Naive thymus-derived CD4-positive, alpha-beta T cell (primary cell): ENCODE measurements at regions not wholly inside any gene's neighbourhood (a gene's known extent, or its start where the extent isn't known, plus 50 kb on each side); places are given as distances from the start of the nearest gene placed in this dataset.

ENCODE experiments used
- ATAC-seq: fragments of 150-1000 bp; cut with Tn5 transposase; 2 replicates; pipeline ENCODE4 v1.10.0; 2021; ENCODE audit warnings: mild to moderate bottlenecking, moderate library complexity
- CTCF ChIA-PET: fragments of 350-600 bp; sonication (Branson Sonifier 250); formaldehyde crosslinking; loops from one replicate; lab custom pipeline; 2021; ENCODE audit warnings: antibody characterized with exemption; lab: Charles Lee
- POLR2A ChIA-PET: fragments of 350-600 bp; sonication (Branson Sonifier 250); formaldehyde crosslinking; loops from one replicate; lab custom pipeline; 2021; ENCODE audit warnings: antibody characterized with exemption, inconsistent platforms; lab: Charles Lee
- DNase-seq, 9 donors: peaks; one replicate each; pipeline versions ENCODE4 v3.0.0 to v3.0.0-alpha.2; 2020 to 2022; ENCODE audit warnings: mixed read lengths in 1 of 9
- H3K27ac ChIP-seq: one replicate; pipeline ENCODE4 v1.7.0; 2013; ENCODE audit warnings: mild to moderate bottlenecking, low read depth, low read length, moderate library complexity
- H3K27me3 ChIP-seq, 2 donors: one replicate each; pipeline ENCODE4 v1.7.0; 2013; ENCODE audit warnings: low read length in 2 of 2, mild to moderate bottlenecking in 2 of 2, moderate library complexity in 2 of 2; ENCODE audit not compliant: control insufficient read depth in 2 of 2, insufficient read depth in 2 of 2
- H3K36me3 ChIP-seq, 3 experiments: 1 replicate in 2 of 3; 2 replicates in 1 of 3; pipeline ENCODE4 v1.7.0; 2013; ENCODE audit warnings: low read length in 3 of 3, mild to moderate bottlenecking in 3 of 3, moderate library complexity in 1 of 3; ENCODE audit not compliant: insufficient read depth in 3 of 3, control insufficient read depth in 2 of 3
- H3K4me1 ChIP-seq, 2 donors: one replicate each; pipeline ENCODE4 v1.7.0; 2013; ENCODE audit warnings: low read length in 2 of 2, mild to moderate bottlenecking in 2 of 2, moderate library complexity in 1 of 2; ENCODE audit not compliant: control insufficient read depth in 2 of 2, insufficient read depth in 2 of 2
- H3K4me3 ChIP-seq: 2 replicates; pipeline ENCODE4 v1.7.0; 2013; ENCODE audit warnings: mild to moderate bottlenecking, low read length
- H3K9me3 ChIP-seq, 3 experiments: 1 replicate in 2 of 3; 2 replicates in 1 of 3; pipeline ENCODE4 v1.7.0; 2013; ENCODE audit warnings: low read length in 3 of 3; ENCODE audit not compliant: control insufficient read depth in 2 of 3
- H3K27ac Mint-ChIP-seq, 9 donors: one replicate each; pipeline ENCODE4 v1.8.0; 2020 to 2022; ENCODE audit warnings: mixed read lengths in 9 of 9, mild to moderate bottlenecking in 8 of 9, moderate library complexity in 5 of 9, inconsistent platforms in 2 of 9
- H3K27me3 Mint-ChIP-seq, 5 donors: one replicate each; pipeline ENCODE4 v1.8.0; 2021 to 2022; ENCODE audit warnings: mixed read lengths in 5 of 5, mild to moderate bottlenecking in 1 of 5
- H3K36me3 Mint-ChIP-seq, 5 donors: one replicate each; pipeline ENCODE4 v1.8.0; 2020 to 2022; ENCODE audit warnings: mixed read lengths in 5 of 5, mild to moderate bottlenecking in 3 of 5, inconsistent platforms in 1 of 5
- H3K4me1 Mint-ChIP-seq, 7 donors: one replicate each; pipeline ENCODE4 v1.8.0; 2020 to 2022; ENCODE audit warnings: mixed read lengths in 7 of 7, mild to moderate bottlenecking in 3 of 7, inconsistent platforms in 1 of 7
- H3K4me3 Mint-ChIP-seq, 10 donors: one replicate each; pipeline ENCODE4 v1.8.0; 2020 to 2022; ENCODE audit warnings: mild to moderate bottlenecking in 10 of 10, mixed read lengths in 10 of 10, moderate library complexity in 6 of 10, inconsistent platforms in 2 of 10
- H3K9me3 Mint-ChIP-seq, 11 donors: one replicate each; pipeline ENCODE4 v1.8.0; 2020 to 2022; ENCODE audit warnings: mixed read lengths in 11 of 11, mild to moderate bottlenecking in 4 of 11, inconsistent platforms in 1 of 11, moderate library complexity in 1 of 11
- intact Hi-C, 2 donors: fragments of 100-400 bp; cut with micrococcal nuclease; formaldehyde crosslinking; loops; one replicate each; pipeline ENCODE4 v1.15.1; 2023

DNA sequence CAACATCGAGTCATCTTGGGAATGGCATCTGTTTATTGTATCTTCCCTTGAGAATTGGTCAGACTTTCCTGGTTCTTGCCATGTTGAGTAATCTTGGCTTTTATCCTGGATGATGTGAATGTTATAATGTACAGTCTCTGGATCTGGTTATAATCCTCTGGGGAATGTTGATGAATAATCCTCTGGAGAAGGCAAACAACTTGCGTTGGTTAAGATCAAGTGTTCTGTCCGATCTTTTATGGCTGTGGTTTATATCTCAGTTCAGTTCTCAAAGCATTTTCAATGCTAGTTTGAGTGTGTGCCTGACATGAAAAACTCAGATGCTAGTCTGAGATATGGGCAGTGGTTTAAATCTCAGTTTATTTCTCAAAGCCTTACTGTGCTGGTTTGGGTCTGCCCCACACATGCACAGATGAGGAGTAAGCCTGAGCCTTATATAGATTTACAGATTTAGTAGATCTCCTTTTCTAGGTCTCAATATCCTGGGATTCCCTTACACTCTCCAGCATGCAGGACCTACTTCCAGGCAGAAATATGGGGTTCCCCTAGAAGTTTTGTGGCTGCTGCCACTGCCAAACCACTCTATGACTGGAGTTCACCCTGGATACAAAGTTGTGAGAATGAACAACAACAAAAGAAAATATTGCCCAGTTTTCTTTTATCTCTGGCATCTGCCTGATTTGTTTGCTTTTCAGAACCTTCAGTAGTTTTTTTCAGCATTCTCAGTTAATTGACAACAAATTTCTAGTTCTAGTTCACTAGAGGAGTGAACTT, 191.8 kb upstream of the MAN1A1 start:
- Histone ChIP-seq H3K27me3 (no peaks in the 10 kb centered on the region), H3K4me3 (no peak overlapping the region), H3K27ac (no peak overlapping the region), H3K4me1 (no peaks in the 10 kb centered on the region), H3K36me3 (no peaks in the 10 kb centered on the region), H3K9me3 (no peaks in the 10 kb centered on the region)
- Mint-ChIP-seq H3K36me3 (no peaks in the 10 kb centered on the region), H3K27ac (no peak overlapping the region), H3K4me3 (no peak overlapping the region), H3K27me3 (peaks cover 0 to 35% (median 5%) of the 10 kb centered on the region in 5 donors), H3K4me1 (no peaks in the 10 kb centered on the region), H3K9me3 (no peaks in the 10 kb centered on the region)
- POLR2A ChIA-PET = no interaction called here
- no peak for DNase-seq
- intact Hi-C loops = no loop called here
- ATAC-seq = no peak
- CTCF ChIA-PET = no interaction called here

GRCh38 chr6:119540417-119540816, 190.9 kb upstream of the MAN1A1 start:
- no peak for ATAC-seq
- no peaks in the 10 kb centered on the region for H3K9me3 Mint-ChIP-seq
- CTCF ChIA-PET = no interaction called here

DNA sequence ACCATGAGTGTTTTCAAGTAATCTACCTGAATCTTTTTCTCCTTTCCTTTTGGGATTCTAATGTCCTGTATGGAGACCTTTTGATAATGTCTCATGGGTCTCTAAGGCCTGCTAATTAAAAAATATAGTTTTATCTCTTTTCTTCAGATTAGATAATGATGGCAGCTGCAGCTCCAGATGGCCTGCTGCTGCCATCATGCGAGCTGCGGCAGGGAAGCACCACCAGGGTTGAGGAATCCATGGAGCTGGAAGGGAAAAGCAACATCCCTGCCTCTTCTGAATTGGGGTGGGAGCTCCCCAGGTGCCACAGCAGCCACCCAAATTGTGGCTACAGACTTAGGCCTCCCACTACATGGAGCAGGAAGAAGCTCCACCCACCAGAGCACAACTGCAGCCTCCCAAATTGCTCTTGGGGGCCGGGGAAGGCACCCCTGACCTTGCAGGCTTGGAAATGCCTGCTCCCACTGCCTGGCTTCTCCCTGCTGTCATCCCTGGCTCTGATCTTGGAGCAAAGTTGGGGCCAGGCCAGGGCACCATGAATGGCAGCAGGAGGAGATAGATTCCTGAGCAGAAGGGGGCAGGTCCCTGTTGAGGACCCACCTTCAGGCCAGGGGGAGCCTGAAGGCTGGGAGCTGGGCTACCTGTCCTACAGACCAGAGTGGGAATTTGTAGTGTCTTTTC, 189.6 kb upstream of the MAN1A1 start:
- Mint-ChIP-seq H3K27me3 (peaks cover 0 to 29% (median 5%) of the 10 kb centered on the region in 5 donors), H3K27ac (no peak overlapping the region), H3K36me3 (no peaks in the 10 kb centered on the region), H3K4me3 (no peak overlapping the region), H3K9me3 (no peaks in the 10 kb centered on the region), H3K4me1 (no peaks in the 10 kb centered on the region)
- Histone ChIP-seq H3K27ac (no peak overlapping the region), H3K9me3 (no peaks in the 10 kb centered on the region), H3K4me1 (no peaks in the 10 kb centered on the region), H3K4me3 (no peak overlapping the region), H3K27me3 (no peaks in the 10 kb centered on the region), H3K36me3 (no peaks in the 10 kb centered on the region)
- CTCF ChIA-PET = no interaction called here
- POLR2A ChIA-PET = no interaction called here
- ATAC-seq = no peak
- no peak for DNase-seq
- intact Hi-C loops = no loop called here

More at GRCh38 chr6:119540417-119540816, 190.9 kb upstream of the MAN1A1 start:
- H3K27ac ChIP-seq = no peak overlapping the region
- H3K27me3 ChIP-seq = no peaks in the 10 kb centered on the region
- Mint-ChIP-seq H3K36me3 (no peaks in the 10 kb centered on the region), H3K27ac (no peak overlapping the region), H3K4me1 (no peaks in the 10 kb centered on the region), H3K4me3 (no peak overlapping the region), H3K27me3 (peaks cover 0 to 35% (median 5%) of the 10 kb centered on the region in 5 donors)
- no peak for DNase-seq
- no peaks in the 10 kb centered on the region for H3K4me1 ChIP-seq
- POLR2A ChIA-PET = no interaction called here
- H3K36me3 ChIP-seq = no peaks in the 10 kb centered on the region
- intact Hi-C loops = no loop called here
- H3K9me3 ChIP-seq = no peaks in the 10 kb centered on the region
- no peak overlapping the region for H3K4me3 ChIP-seq

DNA sequence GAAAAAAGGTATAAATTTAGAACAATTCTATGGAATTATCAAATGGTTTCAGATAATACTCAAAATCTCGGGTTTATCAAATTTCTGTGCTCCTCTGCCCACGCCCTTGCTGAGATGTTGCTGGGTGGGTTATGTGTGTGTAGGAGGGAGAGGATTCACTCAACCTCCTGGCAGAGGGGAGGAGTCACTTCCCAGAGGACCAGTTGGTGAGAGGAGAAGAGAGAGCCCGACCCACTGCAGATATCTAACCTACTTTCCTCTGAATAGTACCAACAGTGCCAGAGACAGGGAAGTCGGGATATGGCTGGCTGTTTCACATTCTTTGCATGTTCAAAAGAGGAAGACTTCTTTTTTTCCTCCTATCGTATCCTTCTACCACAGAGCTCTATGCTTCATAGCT, 187.1 kb upstream of the MAN1A1 start:
- H3K9me3 Mint-ChIP-seq = no peaks in the 10 kb centered on the region
- H3K9me3 ChIP-seq = no peaks in the 10 kb centered on the region
- ChIA-PET POLR2A (no interaction called here), CTCF (no interaction called here)
- H3K4me3 ChIP-seq = no peak overlapping the region
- ATAC-seq (no peak), DNase-seq (no peak)
- no peak overlapping the region for H3K27ac Mint-ChIP-seq
- H3K4me1 Mint-ChIP-seq = peaks cover 0 to 6% (median 4%) of the 10 kb centered on the region in 7 donors
- H3K27me3 Mint-ChIP-seq = peaks cover 0 to 10% (median 4%) of the 10 kb centered on the region in 5 donors
- no peaks in the 10 kb centered on the region for H3K4me1 ChIP-seq
- no peaks in the 10 kb centered on the region for H3K36me3 ChIP-seq
- H3K4me3 Mint-ChIP-seq = no peak overlapping the region
- intact Hi-C loops = no loop called here
- no peak overlapping the region for H3K27ac ChIP-seq
- no peaks in the 10 kb centered on the region for H3K27me3 ChIP-seq
- peaks cover 0 to 1% (median 0%) of the 10 kb centered on the region in 5 donors for H3K36me3 Mint-ChIP-seq

DNA sequence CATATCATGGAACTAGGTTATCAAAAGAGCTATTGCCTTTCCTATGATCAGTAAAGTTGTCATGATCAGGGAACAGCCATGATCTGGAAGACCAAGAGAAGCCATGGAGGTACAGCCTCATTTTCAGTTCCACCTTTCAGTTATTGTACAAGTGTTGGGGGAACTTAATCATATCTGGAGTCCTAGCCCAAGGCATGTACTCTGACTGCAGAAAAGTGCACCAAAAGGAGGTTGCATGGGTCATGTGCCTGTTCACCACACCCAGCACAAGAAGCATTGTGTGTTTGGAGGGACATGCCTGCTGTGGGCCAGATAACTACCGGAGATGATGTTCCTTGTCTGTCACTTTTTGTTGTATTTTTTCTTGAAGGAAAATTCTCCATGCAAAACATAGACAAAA, 185.8 kb upstream of the MAN1A1 start:
- no peak overlapping the region for H3K4me3 ChIP-seq
- peaks cover 0 to 15% (median 5%) of the 10 kb centered on the region in 5 donors for H3K27me3 Mint-ChIP-seq
- H3K27ac Mint-ChIP-seq = no peak overlapping the region
- no peaks in the 10 kb centered on the region for H3K4me1 ChIP-seq
- H3K9me3 ChIP-seq = no peaks in the 10 kb centered on the region
- H3K4me3 Mint-ChIP-seq = no peak overlapping the region
- H3K36me3 Mint-ChIP-seq = peaks cover 0 to 1% (median 0%) of the 10 kb centered on the region in 5 donors
- ChIA-PET POLR2A (interaction anchor here (0.6 kb wide), 1 partner anchor 1522 kb away, joined by 3 read pairs; no protein-coding TSS in a partner anchor), CTCF (no interaction called here)
- H3K4me1 Mint-ChIP-seq = peaks cover 0 to 6% (median 4%) of the 10 kb centered on the region in 7 donors
- H3K9me3 Mint-ChIP-seq = no peaks in the 10 kb centered on the region
- intact Hi-C loops = no loop called here
- H3K36me3 ChIP-seq = no peaks in the 10 kb centered on the region
- ATAC-seq (no peak), DNase-seq (no peak)
- no peak overlapping the region for H3K27ac ChIP-seq
- no peaks in the 10 kb centered on the region for H3K27me3 ChIP-seq

DNA sequence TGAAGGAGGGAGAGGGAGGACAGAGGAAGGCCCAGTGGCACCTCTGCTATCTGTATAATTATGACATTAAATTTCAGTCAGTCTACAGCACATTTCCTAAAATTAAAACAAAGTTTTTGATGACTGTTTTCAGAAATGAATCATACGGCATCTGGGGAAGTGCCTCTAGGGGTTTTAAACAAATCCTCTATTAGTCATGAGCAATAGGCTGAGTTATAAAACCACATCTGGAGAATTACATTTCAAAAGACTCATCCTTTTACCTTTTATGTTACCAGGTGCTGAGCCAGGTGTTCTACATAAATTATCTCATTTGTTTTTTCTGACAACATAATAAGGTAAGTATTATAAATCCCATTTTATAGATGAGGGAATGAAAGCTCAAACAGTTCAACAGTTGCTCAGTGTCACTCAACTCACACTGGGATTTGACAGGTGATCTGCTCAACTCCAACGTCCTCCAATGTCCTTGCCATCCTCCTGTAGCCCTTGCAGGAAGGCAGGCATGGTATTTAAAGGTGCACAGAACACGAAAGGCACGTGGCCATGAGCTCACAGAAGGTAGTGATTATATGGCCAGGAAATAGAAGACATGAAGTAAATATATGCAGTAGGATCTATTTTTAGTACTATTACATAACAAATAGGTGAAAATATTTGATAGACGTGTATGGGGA, 184.2 kb upstream of the MAN1A1 start:
- Histone ChIP-seq H3K4me1 (no peaks in the 10 kb centered on the region), H3K4me3 (no peak overlapping the region), H3K27ac (no peak overlapping the region), H3K27me3 (no peaks in the 10 kb centered on the region), H3K36me3 (no peaks in the 10 kb centered on the region), H3K9me3 (no peaks in the 10 kb centered on the region)
- POLR2A ChIA-PET = no interaction called here
- Mint-ChIP-seq H3K4me3 (no peak overlapping the region), H3K27ac (no peak overlapping the region), H3K4me1 (peaks cover 0 to 6% (median 4%) of the 10 kb centered on the region in 7 donors), H3K9me3 (no peaks in the 10 kb centered on the region), H3K27me3 (peaks cover 5 to 15% (median 9%) of the 10 kb centered on the region in 5 donors), H3K36me3 (peaks cover 0 to 1% (median 0%) of the 10 kb centered on the region in 5 donors)
- ATAC-seq (no peak), DNase-seq (no peak)
- CTCF ChIA-PET = no interaction called here
- intact Hi-C loops = no loop called here
